IPS DF 4.7 (cell line): ENCODE measurements at regions not wholly inside any gene's neighbourhood (a gene's known extent, or its start where the extent isn't known, plus 50 kb on each side); places are given as distances from the start of the nearest gene placed in this dataset.

Source experiments
- DNase-seq: peaks from one replicate; pipeline ENCODE4 v3.0.0-alpha.2; 2013; ENCODE audit warnings: low spot score; ENCODE audit errors: extremely low read depth

GRCh38 chr4:159723341-159724048 is 620.6 kb downstream of the RAPGEF2 start:
- DNase-seq: no peak

DNA sequence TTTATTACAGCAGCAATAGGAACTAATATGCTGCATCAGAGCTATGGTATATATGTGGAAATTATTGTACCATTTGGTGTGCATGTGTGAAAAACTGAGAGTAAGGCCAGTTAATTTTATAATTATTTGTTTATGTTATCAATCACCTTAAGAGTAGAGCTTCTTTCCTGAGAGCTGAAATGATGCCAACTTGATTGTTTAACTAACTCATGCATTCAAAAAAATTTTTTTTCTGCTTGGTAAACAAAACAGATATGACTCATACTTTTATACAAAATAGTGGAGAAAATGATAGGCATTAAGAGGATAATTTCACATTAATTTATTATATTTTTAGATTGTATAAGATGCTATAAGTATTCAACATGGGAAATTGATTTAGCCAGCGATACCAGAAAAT is 622.7 kb downstream of the RAPGEF2 start:
- no peak for DNase-seq

DNA sequence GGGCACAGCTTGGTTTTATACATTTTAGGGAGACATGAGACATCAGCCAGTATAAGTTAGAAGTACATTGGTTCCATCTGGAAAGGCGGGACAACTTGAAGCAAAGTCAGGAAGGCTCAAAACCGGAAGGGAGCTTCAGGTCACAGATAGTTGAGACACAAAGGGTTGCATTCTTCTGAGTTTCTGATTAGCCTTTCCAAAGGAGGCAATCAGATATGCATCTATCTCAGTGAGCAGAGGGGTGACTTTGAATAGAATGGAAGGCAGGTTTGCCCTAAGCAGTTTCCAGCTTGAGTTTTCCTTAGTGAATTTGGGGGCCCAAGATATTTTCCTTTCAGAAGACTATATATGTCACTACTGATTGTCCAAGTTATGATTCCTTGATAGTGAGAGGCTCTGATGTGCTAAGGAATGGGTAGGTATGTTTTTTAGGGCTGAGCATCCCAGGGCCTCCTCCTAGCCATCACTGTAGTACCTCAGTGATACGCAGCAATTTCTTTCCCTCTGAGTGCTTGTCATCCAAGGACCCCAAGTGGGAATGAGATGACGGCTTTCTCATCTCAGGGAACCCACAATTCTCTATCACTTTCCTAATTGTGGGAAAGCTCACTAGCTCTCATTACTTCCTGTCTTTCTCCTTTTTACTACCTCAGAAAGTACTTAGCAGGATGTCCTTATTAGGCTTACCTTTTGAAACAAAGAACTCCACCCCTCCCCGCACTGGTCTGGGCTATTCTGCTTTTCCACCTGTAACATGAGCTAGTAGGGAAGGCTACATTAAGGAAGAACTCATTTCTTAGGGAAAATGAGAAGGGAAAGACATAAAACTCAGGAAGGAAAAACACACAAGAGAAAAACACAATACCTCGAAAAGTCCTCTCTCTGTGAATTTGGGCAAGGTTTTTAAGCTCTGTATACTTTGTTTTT is 632.7 kb downstream of the RAPGEF2 start:
- DNase-seq: peak; percentile 30

DNA sequence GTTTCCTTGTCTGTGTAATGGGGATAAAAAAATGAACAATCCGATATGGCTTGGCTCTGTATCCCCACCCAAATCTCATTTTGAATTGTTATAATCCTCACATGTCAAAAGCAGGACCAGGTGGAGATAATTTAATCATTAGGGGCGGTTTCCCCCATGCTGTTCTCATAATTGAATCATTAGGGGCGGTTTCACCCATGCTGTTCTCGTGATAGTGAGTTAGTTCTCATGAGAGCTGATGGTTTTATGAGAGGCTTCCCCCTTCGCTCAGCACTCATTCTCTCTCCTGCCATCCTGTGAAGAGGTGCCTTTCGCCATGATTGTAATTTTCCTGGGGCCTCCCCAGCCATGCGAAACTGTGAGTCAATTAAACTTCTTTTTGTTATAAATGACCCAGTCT is 633.5 kb downstream of the RAPGEF2 start:
- no peak for DNase-seq

DNA sequence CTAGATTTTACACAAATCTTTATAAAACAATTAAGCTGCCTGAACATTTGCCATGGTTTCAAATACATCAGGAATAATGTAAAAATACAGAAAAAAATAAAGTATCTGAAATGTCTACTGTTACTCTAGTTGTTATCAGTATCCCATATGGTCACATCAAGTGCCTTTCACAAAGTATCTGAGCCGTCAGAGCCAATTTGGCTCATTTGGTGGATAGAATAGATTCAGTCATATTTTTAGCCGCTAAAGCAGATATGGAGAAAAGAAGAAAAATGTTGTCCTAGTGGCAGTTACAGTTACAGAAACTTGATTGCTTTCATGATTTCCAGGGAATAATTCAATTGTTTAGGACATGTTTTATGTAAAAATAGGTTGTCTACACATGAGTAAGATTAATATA is 641.1 kb downstream of the RAPGEF2 start:
- no peak for DNase-seq

DNA sequence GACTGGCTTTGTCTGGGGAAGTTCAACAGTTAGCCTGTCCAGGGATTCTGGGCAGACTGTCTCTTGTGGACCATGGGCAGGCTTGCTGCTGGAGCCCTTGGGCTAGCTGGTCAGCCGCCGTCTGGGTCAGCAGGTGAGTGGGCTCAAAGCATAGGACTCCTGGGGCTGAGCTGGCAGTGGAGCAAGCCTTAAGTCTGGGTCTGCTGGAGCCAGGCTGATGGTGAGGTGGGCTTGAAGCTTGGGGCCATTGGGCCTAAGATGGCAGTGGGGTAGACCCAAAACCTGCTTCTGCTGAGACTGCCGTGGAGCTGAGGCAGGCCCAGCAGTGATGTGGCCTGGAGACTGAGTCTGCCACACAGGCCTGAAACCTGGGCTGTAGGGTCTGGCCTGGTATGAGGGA is 645.1 kb downstream of the RAPGEF2 start:
- no peak for DNase-seq

DNA sequence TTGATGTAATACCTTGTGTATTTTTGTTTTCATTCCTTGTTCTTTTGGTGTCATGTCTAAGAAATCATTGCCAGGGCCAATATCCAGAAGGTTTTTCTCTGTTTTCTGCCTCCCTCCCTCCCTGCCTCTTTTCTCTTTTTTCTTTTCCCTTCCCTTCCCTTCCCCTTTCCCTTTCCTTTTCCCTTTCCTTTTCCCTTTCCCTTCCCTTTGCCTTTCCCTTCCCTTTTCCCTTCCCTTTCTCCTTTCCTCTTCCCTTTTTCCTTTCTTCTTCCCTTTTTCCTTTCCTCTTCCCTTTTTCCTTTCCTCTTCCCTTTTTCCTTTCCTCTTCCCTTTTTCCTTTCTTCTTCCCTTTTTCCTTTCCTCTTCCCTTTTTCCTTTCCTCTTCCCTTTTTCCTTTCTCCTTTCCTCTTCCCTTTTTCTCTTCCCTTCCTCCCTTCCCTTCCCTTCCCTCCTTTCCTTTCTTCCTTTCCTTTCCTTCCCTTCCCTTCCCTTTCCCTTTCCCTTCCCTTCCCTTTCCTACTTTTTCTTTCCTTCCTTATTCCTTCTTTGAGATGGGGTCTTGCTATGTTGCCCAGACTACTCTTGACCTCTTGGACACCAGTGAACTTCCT is 646.1 kb downstream of the RAPGEF2 start:
- no peak for DNase-seq

DNA sequence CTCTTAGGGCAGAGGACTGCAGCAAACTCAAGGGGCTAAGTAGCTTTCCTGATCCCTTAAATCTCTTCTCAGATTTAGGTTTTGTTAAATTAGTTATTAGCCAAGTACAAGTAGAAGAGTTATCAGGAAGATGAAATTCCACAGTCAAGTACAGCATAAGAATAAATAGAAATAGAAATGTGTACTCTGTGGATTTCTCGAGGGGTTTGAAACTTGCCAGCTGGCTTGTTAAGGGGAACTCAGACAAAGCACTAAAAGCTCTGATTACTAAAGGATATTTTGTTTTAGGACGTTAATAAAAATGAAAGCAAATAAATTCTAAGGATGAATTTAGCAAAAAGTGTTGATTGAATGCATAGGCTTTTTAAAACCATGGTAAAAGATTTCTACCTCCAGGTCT is 654.6 kb downstream of the RAPGEF2 start:
- no peak for DNase-seq

DNA sequence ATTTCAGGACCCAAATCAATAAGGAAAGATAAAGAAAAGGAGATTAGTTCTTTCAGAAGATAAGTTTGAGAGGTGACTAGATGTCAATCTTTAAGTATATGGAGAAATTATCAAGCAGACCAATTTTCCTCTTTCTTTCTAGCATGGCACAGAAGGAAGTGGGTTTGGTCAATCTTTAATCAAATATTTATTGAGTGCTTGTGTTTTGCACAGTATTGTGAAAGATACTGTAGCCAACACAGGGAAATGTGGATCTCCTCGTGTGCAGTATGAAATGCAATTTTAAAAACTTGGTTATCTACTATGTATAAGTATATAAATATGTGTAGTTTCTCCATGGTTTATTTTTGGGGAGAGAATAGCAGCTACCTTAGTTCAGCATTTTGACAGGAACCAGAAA is 655.2 kb downstream of the RAPGEF2 start:
- no peak for DNase-seq

- DNase-seq: no peak
Observed at GRCh38 chr4:159762672-159763071, 659.8 kb downstream of the RAPGEF2 start.

DNA sequence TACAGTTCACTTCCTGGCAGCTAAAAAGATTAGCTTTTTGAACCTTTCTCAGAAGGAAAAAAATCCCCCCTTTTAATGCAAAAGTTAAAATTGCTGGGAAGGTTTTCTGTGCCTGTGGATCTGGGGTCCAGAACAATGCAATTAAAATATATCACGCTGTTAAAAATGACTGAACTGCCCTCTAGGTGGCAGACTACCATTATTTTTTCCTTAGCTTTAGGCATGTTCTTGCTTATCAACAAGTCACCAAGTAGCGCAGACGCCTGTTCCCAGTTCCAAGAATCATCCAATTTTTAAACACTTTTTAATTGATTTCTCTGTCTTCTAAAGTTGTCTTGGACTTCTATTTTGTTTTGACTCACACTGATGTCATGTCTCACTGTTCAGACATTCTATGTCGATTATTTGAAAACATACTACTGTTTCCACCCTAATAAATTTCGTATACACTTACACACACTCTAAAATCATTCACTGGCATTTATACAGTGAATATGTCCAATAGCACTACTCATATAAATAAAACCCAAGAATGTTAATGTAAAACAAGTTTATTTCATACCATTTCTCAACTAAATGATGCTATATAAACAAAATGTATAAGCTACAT is 661.6 kb downstream of the RAPGEF2 start:
- peak; percentile 60 for DNase-seq

DNA sequence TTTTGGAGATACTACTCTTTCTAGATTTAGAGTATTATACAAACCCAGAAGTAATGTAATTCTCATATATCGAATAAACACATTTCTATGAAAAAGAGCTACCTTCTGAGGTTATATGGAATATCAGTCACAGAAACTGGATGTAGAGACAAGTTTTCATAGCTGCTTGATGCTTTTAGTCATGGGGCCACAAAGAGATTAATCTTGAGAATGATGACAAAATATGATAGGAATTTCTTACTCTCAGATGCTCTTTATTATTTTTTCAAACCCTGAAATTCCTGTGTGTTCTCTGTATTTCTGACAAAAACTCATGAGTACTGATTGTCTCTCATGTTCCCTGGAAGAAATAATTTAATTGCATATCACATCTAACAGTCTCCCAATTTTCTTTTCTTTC is 662.5 kb downstream of the RAPGEF2 start:
- DNase-seq: no peak

GRCh38 chr4:159766241-159766640 is 663.4 kb downstream of the RAPGEF2 start:
- no peak for DNase-seq

GRCh38 chr4:159767406-159767805 is 664.5 kb downstream of the RAPGEF2 start:
- no peak for DNase-seq

GRCh38 chr4:159768016-159768415 is 665.1 kb downstream of the RAPGEF2 start:
- DNase-seq: no peak

DNA sequence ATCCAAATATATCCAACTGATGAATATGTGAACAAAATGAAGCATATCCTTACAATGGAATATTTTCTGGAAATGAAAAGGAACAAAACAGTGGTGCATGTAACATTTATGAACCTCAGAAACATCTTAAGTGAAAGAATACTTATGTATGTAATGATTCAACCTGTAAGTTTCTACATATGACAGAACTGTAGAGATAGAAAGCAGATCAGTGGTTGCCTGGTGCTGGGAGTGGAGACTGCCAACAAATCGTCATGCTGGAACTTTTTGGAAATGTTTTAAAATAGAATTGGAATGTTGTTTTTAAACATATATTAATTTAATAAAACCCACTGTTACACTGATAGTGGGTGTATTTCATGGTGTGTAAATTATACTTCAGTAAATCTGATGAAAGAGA is 667.5 kb downstream of the RAPGEF2 start:
- no peak for DNase-seq

- DNase-seq: no peak
Observed at GRCh38 chr4:159770969-159771368, 668.1 kb downstream of the RAPGEF2 start.

DNA sequence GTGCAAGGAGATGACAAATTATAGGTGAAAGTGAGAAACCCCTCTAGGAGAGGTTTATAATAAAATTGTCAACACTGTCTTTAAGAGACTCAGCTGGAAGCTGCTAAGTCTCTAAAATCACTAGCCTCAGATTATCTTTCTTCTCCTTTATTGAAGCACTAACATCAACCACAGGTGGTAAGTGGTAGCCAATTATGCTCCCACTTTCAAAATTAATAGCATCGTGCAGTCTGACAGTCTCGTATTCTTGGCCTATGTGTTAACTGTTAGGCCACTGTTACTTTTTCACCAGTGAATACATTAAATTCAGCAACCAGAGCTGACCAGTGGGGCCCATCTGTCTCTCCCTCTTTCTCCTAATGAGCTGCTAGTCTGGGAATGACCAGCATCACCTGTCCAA is 674.1 kb downstream of the RAPGEF2 start:
- DNase-seq: no peak

DNA sequence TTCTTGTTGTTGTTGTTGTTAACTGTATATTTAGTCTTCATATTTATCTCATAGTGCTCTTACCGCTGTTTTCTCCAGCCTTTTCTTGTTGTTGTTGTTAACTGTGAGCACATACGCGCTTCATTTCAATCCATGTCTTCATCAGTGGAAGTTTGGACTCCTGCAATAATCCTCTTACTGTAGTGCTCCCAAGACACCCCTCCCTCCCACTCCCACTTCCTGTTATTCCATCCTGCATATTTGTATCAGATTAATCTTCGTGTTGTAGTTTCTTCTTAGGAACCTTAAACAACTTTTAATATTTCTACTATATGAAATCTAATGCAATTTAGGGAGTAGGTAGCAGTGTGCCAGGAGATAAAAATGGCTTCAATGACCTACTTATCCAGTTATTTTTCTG is 674.8 kb downstream of the RAPGEF2 start:
- DNase-seq: no peak

DNA sequence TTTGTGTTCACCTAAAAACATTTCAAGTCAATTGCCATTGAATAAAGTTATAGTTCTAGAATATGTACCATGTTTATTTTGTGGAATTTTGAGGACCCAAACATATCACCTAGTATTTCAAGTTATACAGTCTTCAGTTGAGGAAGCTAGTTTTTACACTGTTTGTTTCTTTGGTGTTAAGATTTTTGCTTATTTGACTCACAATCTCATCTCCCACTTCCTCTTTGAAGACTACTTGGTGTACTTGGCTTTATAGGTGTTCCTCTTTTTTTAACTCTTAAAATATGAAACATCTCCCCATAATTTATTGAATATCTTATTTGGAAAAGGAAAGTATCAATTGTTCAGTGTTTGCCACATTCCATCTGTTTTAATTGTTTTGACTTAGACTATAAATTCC is 675.4 kb downstream of the RAPGEF2 start:
- DNase-seq: no peak

DNA sequence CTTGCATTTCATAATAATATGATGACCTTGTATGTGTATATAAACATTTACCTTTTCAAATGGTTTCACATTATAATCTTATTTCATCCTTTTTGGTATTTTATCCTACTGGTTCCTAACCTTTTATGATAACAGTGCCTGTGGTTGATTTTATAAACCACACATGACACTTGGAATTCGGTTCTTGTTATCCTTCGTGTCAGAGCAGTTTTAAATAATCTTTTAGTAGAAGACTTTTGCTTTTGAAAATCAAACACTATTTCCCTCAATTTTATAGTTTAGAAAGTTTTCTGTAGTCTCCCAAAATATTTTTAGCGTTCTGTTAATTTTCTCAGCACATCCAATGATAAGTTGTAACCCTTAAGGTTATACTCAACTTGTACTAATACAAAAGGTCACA is 676.8 kb downstream of the RAPGEF2 start:
- DNase-seq: no peak
